Heart left ventricle (tissue), 13 donors: ENCODE measurements at regions not wholly inside any gene's neighbourhood (a gene's known extent, or its start where the extent isn't known, plus 50 kb on each side); places are given as distances from the start of the nearest gene placed in this dataset.

Experiments used
- CTCF ChIP-seq, 12 donors: fragments of 200-600 bp; sonication (generic) in 4 of 12; IDR thresholded peaks; one replicate each; pipeline versions ENCODE4 v1.5.0 to v1.8.0; 2018 to 2022; ENCODE audit warnings: antibody characterized with exemption in 12 of 12, mild to moderate bottlenecking in 5 of 12
- POLR2A ChIP-seq, 2 donors: fragments of 450-650 bp; IDR thresholded peaks; one replicate each; pipeline ENCODE4 v1.6.1; 2017; ENCODE audit warnings: antibody characterized with exemption in 2 of 2, mild to moderate bottlenecking in 2 of 2, moderate library complexity in 2 of 2
- donor health status: ischemic (EF 13 %, LVEDD 7.1; RV severe dilation, severe dysfunction).
- donor health status: DM: no; HTN: yes; CAD: no.
- donor health status: DM: no; HTN: no; CAD: no.
- donor health status: ischemic (EF 25% LVEDD 6.9; RV normal size, moderate dysfunction).
- donor health status: ischemic (EF 25% LVEDD 5.7; RV mildly dilated, moderate dysfunction).
- donor health status: ischemic (EF 35%, LVEDD 5.7; RV mildly dilated, moderate dysfunction).
- donor health status: nonischemic (EF 11% LVEDD 7.7; RV severe dilation, severe dysfunction).
- donor health status: DM: yes; HTN: yes; CAD: no.
- donor health status: PGD.
- donor health status: ischemic (EF 29% LVEDD 5.4; RV normal size, mild dysfunction).
- donor health status: nonischemic (EF 23%, LVEDD 6.1; RV moderate dilation, normal function).

DNA sequence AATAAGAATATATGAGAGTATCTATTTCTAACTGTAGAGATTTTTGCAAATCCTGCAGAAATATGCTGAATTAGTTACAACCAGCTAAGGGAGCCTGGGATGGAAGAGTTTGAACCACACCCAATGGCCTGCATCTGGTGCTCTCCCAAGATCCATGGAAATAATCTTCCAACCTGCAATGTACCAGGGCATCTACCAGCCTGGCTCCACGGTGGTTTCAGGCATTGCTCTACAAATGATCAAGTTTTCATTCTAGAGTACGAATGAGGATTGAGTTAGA lies 61.4 kb upstream of the IL1R1 start:
- TF ChIP-seq POLR2A (IDR thresholded peaks at IDR 0.05) (no peak), CTCF (IDR thresholded peaks at IDR 0.05) (no peak)
